Osteocyte (in vitro differentiated cells): ENCODE measurements at regions not wholly inside any gene's neighbourhood (a gene's known extent, or its start where the extent isn't known, plus 50 kb on each side); places are given as distances from the start of the nearest gene placed in this dataset.

Experiments used
- DNase-seq: peaks from one replicate; pipeline ENCODE4 v3.0.0; 2021; ENCODE audit warnings: mixed read lengths; ENCODE audit not compliant: unreplicated experiment; ENCODE audit errors: extremely low spot score
- H3K27ac Mint-ChIP-seq: one replicate; pipeline ENCODE4 v1.8.0; 2021; ENCODE audit warnings: mild to moderate bottlenecking, mixed read lengths; ENCODE audit not compliant: unreplicated experiment
- H3K27me3 Mint-ChIP-seq: one replicate; pipeline ENCODE4 v1.8.0; 2021; ENCODE audit warnings: mixed read lengths; ENCODE audit not compliant: unreplicated experiment
- H3K36me3 Mint-ChIP-seq: one replicate; pipeline ENCODE4 v1.8.0; 2021; ENCODE audit warnings: mixed read lengths; ENCODE audit not compliant: unreplicated experiment
- H3K4me1 Mint-ChIP-seq: one replicate; pipeline ENCODE4 v1.8.0; 2021; ENCODE audit warnings: mixed read lengths; ENCODE audit not compliant: unreplicated experiment
- H3K4me3 Mint-ChIP-seq: one replicate; pipeline ENCODE4 v1.8.0; 2021; ENCODE audit warnings: mild to moderate bottlenecking, moderate library complexity, mixed read lengths; ENCODE audit not compliant: unreplicated experiment
- H3K9me3 Mint-ChIP-seq: one replicate; pipeline ENCODE4 v1.8.0; 2021; ENCODE audit warnings: mixed read lengths; ENCODE audit not compliant: unreplicated experiment
- CTCF ChIP-seq: fragments of 200-600 bp; sonication (generic); IDR thresholded peaks from 2 replicates; pipeline ENCODE4 v1.5.0; 2021; ENCODE audit warnings: antibody characterized with exemption, mild to moderate bottlenecking, moderate library complexity

DNA sequence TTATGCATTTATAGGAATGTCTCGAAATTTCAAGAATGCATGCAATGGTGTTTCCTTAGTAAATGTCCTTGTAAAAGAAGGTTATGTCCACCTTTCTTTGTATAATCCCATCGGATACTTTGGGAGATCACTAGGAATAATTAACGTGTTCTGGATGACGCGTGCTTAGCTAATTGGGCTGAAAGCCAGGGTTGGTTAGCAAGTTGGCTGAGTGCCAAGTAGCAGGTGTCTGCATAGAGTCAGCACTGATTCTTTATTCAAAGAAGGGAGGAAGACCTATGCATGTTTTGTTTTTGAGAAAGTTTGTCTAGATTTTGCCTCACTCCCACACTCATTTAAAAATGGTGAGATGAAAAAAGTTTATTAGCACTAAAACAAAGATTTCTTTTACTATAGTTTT is 144.6 kb downstream of the SOX3 start:
- Mint-ChIP-seq H3K27me3 (no peaks in the 10 kb centered on the region), H3K4me3 (no peak overlapping the region), H3K9me3 (peaks cover 24% of the 10 kb centered on the region), H3K36me3 (no peaks in the 10 kb centered on the region), H3K27ac (no peak overlapping the region), H3K4me1 (no peaks in the 10 kb centered on the region)
- DNase-seq = no peak
- TF ChIP-seq CTCF = no peak

DNA sequence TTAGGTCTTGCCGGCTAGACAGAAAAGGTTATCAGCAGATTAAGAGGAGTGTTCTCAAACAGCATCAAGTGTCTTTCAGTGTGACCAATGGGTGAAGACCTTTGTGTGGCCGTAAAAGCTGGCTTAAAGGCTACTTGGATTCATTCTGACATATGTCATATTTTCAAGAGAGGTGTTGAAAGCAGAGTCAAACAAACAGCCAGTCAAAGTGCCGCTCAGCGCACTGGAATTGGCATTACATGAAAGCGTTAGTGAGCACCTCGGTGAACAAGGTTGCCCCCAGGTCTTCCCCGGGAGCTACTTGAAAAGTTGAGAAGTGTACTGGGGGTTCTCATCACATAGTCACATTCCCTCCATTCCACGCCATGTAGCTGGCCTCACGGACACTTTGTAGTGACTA is 148.9 kb downstream of the SOX3 start:
- H3K4me3 Mint-ChIP-seq = no peak overlapping the region
- no peaks in the 10 kb centered on the region for H3K36me3 Mint-ChIP-seq
- peaks cover 27% of the 10 kb centered on the region for H3K9me3 Mint-ChIP-seq
- no peak overlapping the region for H3K27ac Mint-ChIP-seq
- no peaks in the 10 kb centered on the region for H3K4me1 Mint-ChIP-seq
- no peak for TF ChIP-seq CTCF
- H3K27me3 Mint-ChIP-seq = no peaks in the 10 kb centered on the region
- no peak for DNase-seq

GRCh38 chrX:140355429-140355828 is 149.4 kb downstream of the SOX3 start:
- H3K9me3 Mint-ChIP-seq = peaks cover 27% of the 10 kb centered on the region
- DNase-seq = no peak
- H3K27me3 Mint-ChIP-seq = no peaks in the 10 kb centered on the region
- H3K36me3 Mint-ChIP-seq = no peaks in the 10 kb centered on the region
- no peak for TF ChIP-seq CTCF
- no peak overlapping the region for H3K27ac Mint-ChIP-seq
- no peak overlapping the region for H3K4me3 Mint-ChIP-seq
- H3K4me1 Mint-ChIP-seq = no peaks in the 10 kb centered on the region

- no peak overlapping the region for H3K4me3 Mint-ChIP-seq
- H3K9me3 Mint-ChIP-seq = peaks cover 30% of the 10 kb centered on the region
- H3K27me3 Mint-ChIP-seq = no peaks in the 10 kb centered on the region
- no peaks in the 10 kb centered on the region for H3K4me1 Mint-ChIP-seq
- H3K36me3 Mint-ChIP-seq = no peaks in the 10 kb centered on the region
- TF ChIP-seq CTCF = no peak
- DNase-seq = no peak
- H3K27ac Mint-ChIP-seq = no peak overlapping the region
These were observed 150.3 kb downstream of the SOX3 start for GRCh38 chrX:140354431-140355120.

DNA sequence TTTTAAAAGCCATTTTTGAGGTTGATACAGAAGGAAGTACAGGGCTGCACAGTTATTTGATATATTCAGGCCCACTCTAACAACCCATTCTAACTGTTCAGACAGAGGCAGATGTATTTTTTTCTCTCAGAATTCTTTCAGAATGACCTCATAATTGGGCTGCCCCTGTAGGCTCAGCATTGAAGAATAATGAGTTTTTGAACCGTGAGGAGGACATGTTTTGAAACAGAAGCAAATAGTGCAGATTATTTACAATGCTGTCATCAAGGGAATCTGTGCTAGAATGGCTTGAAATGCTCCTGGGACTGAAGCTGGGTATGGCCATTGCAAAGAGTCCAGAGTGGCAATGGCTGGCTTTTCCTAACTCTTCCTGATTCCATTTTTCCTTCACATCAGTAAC is 158.1 kb downstream of the SOX3 start:
- no peak overlapping the region for H3K27ac Mint-ChIP-seq
- H3K4me3 Mint-ChIP-seq = no peak overlapping the region
- no peaks in the 10 kb centered on the region for H3K27me3 Mint-ChIP-seq
- peaks cover 19% of the 10 kb centered on the region for H3K9me3 Mint-ChIP-seq
- DNase-seq = no peak
- TF ChIP-seq CTCF = no peak
- no peaks in the 10 kb centered on the region for H3K36me3 Mint-ChIP-seq
- no peaks in the 10 kb centered on the region for H3K4me1 Mint-ChIP-seq
